ENCODE measurements at regions not wholly inside any gene's neighbourhood (a gene's known extent, or its start where the extent isn't known, plus 50 kb on each side); places are given as distances from the start of the nearest gene placed in this dataset.

DNA sequence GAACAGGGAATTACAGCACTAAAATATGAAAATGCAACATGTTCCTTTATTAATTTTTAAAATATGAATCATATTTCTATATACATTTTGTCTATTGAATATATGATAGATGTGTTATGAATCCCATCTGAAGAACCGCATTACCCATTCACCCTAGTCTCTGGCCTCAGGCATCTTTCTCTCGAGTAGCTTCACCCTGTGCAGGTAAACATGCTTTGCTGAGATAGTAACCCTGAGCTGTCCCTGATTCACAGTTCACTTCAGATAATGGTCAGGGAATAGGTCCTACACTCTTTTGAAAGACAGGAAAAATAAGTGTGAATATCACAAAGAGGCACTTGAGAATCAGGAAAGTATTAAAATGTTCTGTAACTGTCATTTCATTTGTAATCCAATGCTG lies 766.8 kb downstream of the IRX1 start (continued):
- TF ChIP-seq, protein P1, sequence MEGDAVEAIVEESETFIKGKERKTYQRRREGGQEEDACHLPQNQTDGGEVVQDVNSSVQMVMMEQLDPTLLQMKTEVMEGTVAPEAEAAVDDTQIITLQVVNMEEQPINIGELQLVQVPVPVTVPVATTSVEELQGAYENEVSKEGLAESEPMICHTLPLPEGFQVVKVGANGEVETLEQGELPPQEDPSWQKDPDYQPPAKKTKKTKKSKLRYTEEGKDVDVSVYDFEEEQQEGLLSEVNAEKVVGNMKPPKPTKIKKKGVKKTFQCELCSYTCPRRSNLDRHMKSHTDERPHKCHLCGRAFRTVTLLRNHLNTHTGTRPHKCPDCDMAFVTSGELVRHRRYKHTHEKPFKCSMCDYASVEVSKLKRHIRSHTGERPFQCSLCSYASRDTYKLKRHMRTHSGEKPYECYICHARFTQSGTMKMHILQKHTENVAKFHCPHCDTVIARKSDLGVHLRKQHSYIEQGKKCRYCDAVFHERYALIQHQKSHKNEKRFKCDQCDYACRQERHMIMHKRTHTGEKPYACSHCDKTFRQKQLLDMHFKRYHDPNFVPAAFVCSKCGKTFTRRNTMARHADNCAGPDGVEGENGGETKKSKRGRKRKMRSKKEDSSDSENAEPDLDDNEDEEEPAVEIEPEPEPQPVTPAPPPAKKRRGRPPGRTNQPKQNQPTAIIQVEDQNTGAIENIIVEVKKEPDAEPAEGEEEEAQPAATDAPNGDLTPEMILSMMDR (conservative IDR thresholded peaks at IDR 0.05; ENCODE audit: low read depth in 2 of 2), result no peak

GRCh38 chr5:4363045-4363444 lies 767.4 kb downstream of the IRX1 start:
- Mint-ChIP-seq H3K27me3 (ENCODE audit: insufficient read depth, low read depth, poor library complexity) (no peaks in the 10 kb centered on the region), H3K4me1 (no peaks in the 10 kb centered on the region), H3K4me3 (no peak overlapping the region), H3K27ac (no peak overlapping the region), H3K9me3 (peaks cover 2% of the 10 kb centered on the region; the same call in 1 of the 3 replicates), H3K36me3 (ENCODE audit: low read depth) (no peaks in the 10 kb centered on the region; the same call in 2 of the 3 replicates)
- ATAC-seq, result no peak
- peaks cover 3% of the 10 kb centered on the region; the same call in 1 of the 2 replicates for H3K9me2 ChIP-seq (ENCODE audit: insufficient read depth)
- no peaks in the 10 kb centered on the region for H3K79me2 ChIP-seq (replicated peaks; ENCODE audit: insufficient read depth)
- no peak overlapping the region for H2AFZ ChIP-seq
- no peaks in the 10 kb centered on the region for H3K4me1 ChIP-seq (ENCODE audit: insufficient read depth)
- no peak overlapping the region for H3K4me3 ChIP-seq
- H3K27me3 ChIP-seq (ENCODE audit: insufficient read depth), result no peaks in the 10 kb centered on the region
- no peak overlapping the region for H3K27ac ChIP-seq (ENCODE audit: low read depth)
- H3K4me2 ChIP-seq, result no peak overlapping the region
- no peak for DNase-seq (ENCODE audit: low spot score)
- H3K36me3 ChIP-seq (ENCODE audit: insufficient read depth), result no peaks in the 10 kb centered on the region
- H4K20me1 ChIP-seq (replicated peaks; ENCODE audit: insufficient read depth), result no peaks in the 10 kb centered on the region
- H3F3A ChIP-seq (replicated peaks; ENCODE audit: low read depth), result no peaks in the 10 kb centered on the region
- TF ChIP-seq ZNF331 (CRISPR knock-in tag; IDR thresholded peaks at IDR 0.05; ENCODE audit: low read depth), result no peak
- no peak for TF ChIP-seq EZH2phosphoT487 (IDR thresholded peaks at IDR 0.05; ENCODE audit: unreplicated experiment)
- TF ChIP-seq JUNB (IDR thresholded peaks at IDR 0.05; ENCODE audit: unreplicated experiment), result no peak
- TF ChIP-seq, protein P2, sequence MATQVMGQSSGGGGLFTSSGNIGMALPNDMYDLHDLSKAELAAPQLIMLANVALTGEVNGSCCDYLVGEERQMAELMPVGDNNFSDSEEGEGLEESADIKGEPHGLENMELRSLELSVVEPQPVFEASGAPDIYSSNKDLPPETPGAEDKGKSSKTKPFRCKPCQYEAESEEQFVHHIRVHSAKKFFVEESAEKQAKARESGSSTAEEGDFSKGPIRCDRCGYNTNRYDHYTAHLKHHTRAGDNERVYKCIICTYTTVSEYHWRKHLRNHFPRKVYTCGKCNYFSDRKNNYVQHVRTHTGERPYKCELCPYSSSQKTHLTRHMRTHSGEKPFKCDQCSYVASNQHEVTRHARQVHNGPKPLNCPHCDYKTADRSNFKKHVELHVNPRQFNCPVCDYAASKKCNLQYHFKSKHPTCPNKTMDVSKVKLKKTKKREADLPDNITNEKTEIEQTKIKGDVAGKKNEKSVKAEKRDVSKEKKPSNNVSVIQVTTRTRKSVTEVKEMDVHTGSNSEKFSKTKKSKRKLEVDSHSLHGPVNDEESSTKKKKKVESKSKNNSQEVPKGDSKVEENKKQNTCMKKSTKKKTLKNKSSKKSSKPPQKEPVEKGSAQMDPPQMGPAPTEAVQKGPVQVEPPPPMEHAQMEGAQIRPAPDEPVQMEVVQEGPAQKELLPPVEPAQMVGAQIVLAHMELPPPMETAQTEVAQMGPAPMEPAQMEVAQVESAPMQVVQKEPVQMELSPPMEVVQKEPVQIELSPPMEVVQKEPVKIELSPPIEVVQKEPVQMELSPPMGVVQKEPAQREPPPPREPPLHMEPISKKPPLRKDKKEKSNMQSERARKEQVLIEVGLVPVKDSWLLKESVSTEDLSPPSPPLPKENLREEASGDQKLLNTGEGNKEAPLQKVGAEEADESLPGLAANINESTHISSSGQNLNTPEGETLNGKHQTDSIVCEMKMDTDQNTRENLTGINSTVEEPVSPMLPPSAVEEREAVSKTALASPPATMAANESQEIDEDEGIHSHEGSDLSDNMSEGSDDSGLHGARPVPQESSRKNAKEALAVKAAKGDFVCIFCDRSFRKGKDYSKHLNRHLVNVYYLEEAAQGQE (IDR thresholded peaks at IDR 0.05; ENCODE audit: unreplicated experiment), result no peak
- TF ChIP-seq, protein P1 (conservative IDR thresholded peaks at IDR 0.05; ENCODE audit: low read depth in 2 of 2), result no peak
- no peak for TF ChIP-seq ETS1 (IDR thresholded peaks at IDR 0.05)
- no peak for TF ChIP-seq POLR2AphosphoS5 (IDR thresholded peaks at IDR 0.05; ENCODE audit: low read depth)
- TF ChIP-seq CREB1 (CRISPR knock-in tag; IDR thresholded peaks at IDR 0.05; ENCODE audit: low read depth), result no peak
- TF ChIP-seq ZNF114 (CRISPR knock-in tag; IDR thresholded peaks at IDR 0.05), result no peak
- TF ChIP-seq, protein P3, sequence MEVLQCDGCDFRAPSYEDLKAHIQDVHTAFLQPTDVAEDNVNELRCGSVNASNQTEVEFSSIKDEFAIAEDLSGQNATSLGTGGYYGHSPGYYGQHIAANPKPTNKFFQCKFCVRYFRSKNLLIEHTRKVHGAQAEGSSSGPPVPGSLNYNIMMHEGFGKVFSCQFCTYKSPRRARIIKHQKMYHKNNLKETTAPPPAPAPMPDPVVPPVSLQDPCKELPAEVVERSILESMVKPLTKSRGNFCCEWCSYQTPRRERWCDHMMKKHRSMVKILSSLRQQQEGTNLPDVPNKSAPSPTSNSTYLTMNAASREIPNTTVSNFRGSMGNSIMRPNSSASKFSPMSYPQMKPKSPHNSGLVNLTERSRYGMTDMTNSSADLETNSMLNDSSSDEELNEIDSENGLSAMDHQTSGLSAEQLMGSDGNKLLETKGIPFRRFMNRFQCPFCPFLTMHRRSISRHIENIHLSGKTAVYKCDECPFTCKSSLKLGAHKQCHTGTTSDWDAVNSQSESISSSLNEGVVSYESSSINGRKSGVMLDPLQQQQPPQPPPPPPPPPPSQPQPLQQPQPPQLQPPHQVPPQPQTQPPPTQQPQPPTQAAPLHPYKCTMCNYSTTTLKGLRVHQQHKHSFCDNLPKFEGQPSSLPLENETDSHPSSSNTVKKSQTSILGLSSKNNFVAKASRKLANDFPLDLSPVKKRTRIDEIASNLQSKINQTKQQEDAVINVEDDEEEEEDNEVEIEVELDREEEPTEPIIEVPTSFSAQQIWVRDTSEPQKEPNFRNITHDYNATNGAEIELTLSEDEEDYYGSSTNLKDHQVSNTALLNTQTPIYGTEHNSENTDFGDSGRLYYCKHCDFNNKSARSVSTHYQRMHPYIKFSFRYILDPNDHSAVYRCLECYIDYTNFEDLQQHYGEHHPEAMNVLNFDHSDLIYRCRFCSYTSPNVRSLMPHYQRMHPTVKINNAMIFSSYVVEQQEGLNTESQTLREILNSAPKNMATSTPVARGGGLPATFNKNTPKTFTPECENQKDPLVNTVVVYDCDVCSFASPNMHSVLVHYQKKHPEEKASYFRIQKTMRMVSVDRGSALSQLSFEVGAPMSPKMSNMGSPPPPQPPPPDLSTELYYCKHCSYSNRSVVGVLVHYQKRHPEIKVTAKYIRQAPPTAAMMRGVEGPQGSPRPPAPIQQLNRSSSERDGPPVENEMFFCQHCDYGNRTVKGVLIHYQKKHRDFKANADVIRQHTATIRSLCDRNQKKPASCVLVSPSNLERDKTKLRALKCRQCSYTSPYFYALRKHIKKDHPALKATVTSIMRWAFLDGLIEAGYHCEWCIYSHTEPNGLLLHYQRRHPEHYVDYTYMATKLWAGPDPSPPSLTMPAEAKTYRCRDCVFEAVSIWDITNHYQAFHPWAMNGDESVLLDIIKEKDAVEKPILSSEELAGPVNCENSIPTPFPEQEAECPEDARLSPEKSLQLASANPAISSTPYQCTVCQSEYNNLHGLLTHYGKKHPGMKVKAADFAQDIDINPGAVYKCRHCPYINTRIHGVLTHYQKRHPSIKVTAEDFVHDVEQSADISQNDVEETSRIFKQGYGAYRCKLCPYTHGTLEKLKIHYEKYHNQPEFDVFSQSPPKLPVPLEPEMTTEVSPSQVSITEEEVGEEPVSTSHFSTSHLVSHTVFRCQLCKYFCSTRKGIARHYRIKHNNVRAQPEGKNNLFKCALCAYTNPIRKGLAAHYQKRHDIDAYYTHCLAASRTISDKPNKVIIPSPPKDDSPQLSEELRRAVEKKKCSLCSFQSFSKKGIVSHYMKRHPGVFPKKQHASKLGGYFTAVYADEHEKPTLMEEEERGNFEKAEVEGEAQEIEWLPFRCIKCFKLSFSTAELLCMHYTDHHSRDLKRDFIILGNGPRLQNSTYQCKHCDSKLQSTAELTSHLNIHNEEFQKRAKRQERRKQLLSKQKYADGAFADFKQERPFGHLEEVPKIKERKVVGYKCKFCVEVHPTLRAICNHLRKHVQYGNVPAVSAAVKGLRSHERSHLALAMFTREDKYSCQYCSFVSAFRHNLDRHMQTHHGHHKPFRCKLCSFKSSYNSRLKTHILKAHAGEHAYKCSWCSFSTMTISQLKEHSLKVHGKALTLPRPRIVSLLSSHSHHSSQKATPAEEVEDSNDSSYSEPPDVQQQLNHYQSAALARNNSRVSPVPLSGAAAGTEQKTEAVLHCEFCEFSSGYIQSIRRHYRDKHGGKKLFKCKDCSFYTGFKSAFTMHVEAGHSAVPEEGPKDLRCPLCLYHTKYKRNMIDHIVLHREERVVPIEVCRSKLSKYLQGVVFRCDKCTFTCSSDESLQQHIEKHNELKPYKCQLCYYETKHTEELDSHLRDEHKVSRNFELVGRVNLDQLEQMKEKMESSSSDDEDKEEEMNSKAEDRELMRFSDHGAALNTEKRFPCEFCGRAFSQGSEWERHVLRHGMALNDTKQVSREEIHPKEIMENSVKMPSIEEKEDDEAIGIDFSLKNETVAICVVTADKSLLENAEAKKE (CRISPR knock-in tag; IDR thresholded peaks at IDR 0.05), result no peak
- no peak for TF ChIP-seq NANOG (IDR thresholded peaks at IDR 0.05; ENCODE audit: borderline replicate concordance)

Measured in GM23338 (cell line).